ENCODE measurements at regions not wholly inside any gene's neighbourhood (a gene's known extent, or its start where the extent isn't known, plus 50 kb on each side); places are given as distances from the start of the nearest gene placed in this dataset.

DNA sequence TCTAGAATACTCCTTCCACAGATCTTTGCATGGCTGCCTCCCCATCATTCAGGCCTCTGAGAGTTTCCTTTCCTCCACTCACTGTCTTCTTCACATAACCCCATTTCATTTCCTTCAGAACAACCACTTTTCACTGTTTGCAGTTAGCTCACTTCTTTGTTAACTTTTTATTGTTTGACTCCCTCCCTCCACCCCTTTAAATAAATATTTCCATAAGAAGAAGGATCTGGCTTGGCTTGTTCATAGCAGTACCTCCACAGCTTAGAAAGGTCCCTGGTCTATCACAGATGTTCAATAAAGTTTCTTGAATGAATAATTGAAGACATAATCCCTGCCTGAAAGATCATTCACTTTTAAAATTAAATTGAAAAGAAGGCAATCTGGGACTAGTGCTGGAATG is 661.6 kb downstream of the ACTL7B start:
- Histone ChIP-seq H3K79me2 (ENCODE audit: insufficient read depth, low read length) (no peaks in the 10 kb centered on the region), H3K27me3 (ENCODE audit: control insufficient read depth in 2 of 2, insufficient read depth in 2 of 2, low read length in 2 of 2) (no peaks in the 10 kb centered on the region), H3K4me1 (ENCODE audit: control insufficient read depth in 1 of 2, insufficient read depth in 2 of 2, low read length in 2 of 2) (peaks cover 7 to 10% of the 10 kb centered on the region in 2 donors), H3K36me3 (replicated peaks in 1 of 2; ENCODE audit: control insufficient read depth in 1 of 2, insufficient read depth in 2 of 2, low read length in 2 of 2) (no peaks in the 10 kb centered on the region), H3K9me3 (replicated peaks in 1 of 2; ENCODE audit: control insufficient read depth in 1 of 2, insufficient read depth in 1 of 2, low read length in 2 of 2) (peaks cover 0 to 2% of the 10 kb centered on the region in 2 donors), H3K4me2 (replicated peaks; ENCODE audit: extremely low read depth, low read length, poor library complexity, severe bottlenecking) (no peak overlapping the region), H2AFZ (ENCODE audit: insufficient read depth, low read depth, low read length, poor library complexity, severe bottlenecking) (no peak overlapping the region), H3K9ac (ENCODE audit: insufficient read depth, low read length, poor library complexity, severe bottlenecking) (no peak overlapping the region), H4K20me1 (ENCODE audit: insufficient read depth, low read length) (no peaks in the 10 kb centered on the region), H3K27ac (ENCODE audit: low read depth in 1 of 2, low read length in 2 of 2) (no peak overlapping the region), H3K4me3 (replicated peaks in 1 of 3; ENCODE audit: low read depth in 2 of 3, low read length in 3 of 3) (no peak overlapping the region)
- Mint-ChIP-seq H3K9me3 (peaks cover 0 to 3% (median 0%) of the 10 kb centered on the region in 7 donors), H3K4me1 (peaks cover 19% of the 10 kb centered on the region), H3K27ac (no peak overlapping the region), H3K4me3 (no peak overlapping the region), H3K27me3 (ENCODE audit: low read depth in 3 of 3) (peaks cover 0 to 3% (median 3%) of the 10 kb centered on the region in 3 donors), H3K36me3 (no peaks in the 10 kb centered on the region)
- intact Hi-C loops (cut with micrococcal nuclease), result no loop called here
- TF ChIP-seq, protein P1, sequence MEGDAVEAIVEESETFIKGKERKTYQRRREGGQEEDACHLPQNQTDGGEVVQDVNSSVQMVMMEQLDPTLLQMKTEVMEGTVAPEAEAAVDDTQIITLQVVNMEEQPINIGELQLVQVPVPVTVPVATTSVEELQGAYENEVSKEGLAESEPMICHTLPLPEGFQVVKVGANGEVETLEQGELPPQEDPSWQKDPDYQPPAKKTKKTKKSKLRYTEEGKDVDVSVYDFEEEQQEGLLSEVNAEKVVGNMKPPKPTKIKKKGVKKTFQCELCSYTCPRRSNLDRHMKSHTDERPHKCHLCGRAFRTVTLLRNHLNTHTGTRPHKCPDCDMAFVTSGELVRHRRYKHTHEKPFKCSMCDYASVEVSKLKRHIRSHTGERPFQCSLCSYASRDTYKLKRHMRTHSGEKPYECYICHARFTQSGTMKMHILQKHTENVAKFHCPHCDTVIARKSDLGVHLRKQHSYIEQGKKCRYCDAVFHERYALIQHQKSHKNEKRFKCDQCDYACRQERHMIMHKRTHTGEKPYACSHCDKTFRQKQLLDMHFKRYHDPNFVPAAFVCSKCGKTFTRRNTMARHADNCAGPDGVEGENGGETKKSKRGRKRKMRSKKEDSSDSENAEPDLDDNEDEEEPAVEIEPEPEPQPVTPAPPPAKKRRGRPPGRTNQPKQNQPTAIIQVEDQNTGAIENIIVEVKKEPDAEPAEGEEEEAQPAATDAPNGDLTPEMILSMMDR (IDR thresholded peaks at IDR 0.05), result no peak
- no peak for DNase-seq

DNA sequence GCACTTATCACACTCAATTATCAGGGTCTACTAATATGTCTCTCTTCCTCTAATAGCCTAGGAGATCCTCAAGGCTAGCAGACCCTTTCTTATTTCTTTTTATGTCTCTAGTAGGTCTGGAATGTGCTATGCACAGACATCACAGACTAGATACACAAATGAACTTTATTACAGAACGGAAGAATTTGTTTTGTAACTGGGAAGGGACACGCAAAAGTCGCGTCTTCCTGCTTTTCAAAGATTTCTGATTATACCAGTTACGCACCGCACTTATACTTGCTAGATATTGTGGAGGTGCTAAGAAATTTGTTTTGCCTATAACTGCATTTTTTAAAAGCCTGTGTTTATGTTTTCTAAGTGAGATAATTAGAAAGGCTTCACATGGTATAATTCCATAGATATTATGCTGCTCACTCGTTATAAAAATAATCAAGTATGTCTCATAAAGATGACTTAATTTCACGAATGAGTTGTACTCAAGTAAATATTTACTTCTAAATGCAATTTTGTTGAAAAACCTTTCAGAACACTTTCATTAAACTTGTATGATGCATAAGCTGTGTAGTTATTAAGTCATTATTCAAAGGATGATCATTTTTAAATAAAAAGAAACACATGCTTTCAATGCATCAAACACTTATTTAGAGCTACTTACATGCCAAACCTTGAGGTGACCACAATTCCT is 662.6 kb downstream of the ACTL7B start:
- intact Hi-C loops (cut with micrococcal nuclease), result no loop called here
- H3K27ac ChIP-seq (ENCODE audit: low read depth in 1 of 2, low read length in 2 of 2), result no peak overlapping the region
- H3K79me2 ChIP-seq (ENCODE audit: insufficient read depth, low read length), result no peaks in the 10 kb centered on the region
- H2AFZ ChIP-seq (ENCODE audit: insufficient read depth, low read depth, low read length, poor library complexity, severe bottlenecking), result no peak overlapping the region
- H3K27me3 ChIP-seq (ENCODE audit: control insufficient read depth in 2 of 2, insufficient read depth in 2 of 2, low read length in 2 of 2), result no peaks in the 10 kb centered on the region
- H3K27me3 Mint-ChIP-seq (ENCODE audit: low read depth in 3 of 3), result peaks cover 0 to 3% (median 3%) of the 10 kb centered on the region in 3 donors
- H3K4me3 ChIP-seq (replicated peaks in 1 of 3; ENCODE audit: low read depth in 2 of 3, low read length in 3 of 3), result no peak overlapping the region
- no peak overlapping the region for H3K9ac ChIP-seq (ENCODE audit: insufficient read depth, low read length, poor library complexity, severe bottlenecking)
- no peak overlapping the region for H3K4me2 ChIP-seq (replicated peaks; ENCODE audit: extremely low read depth, low read length, poor library complexity, severe bottlenecking)
- no peaks in the 10 kb centered on the region for H3K9me3 ChIP-seq (replicated peaks in 1 of 2; ENCODE audit: control insufficient read depth in 1 of 2, insufficient read depth in 1 of 2, low read length in 2 of 2)
- H3K36me3 Mint-ChIP-seq, result no peaks in the 10 kb centered on the region
- no CpG with 5 or more reads among the region's 8 CpGs for WGBS (ENCODE audit: insufficient coverage)
- peak overlapping the region in 2 of 7 donors; percentile 11 to 16 for H3K27ac Mint-ChIP-seq
- H3K4me1 Mint-ChIP-seq, result peaks cover 19% of the 10 kb centered on the region
- no peak overlapping the region for H3K4me3 Mint-ChIP-seq
- peaks cover 7 to 10% of the 10 kb centered on the region in 2 donors for H3K4me1 ChIP-seq (ENCODE audit: control insufficient read depth in 1 of 2, insufficient read depth in 2 of 2, low read length in 2 of 2)
- no peak for DNase-seq
- no peaks in the 10 kb centered on the region for H3K36me3 ChIP-seq (replicated peaks in 1 of 2; ENCODE audit: control insufficient read depth in 1 of 2, insufficient read depth in 2 of 2, low read length in 2 of 2)
- TF ChIP-seq, protein P1 (IDR thresholded peaks at IDR 0.05), result no peak
- peaks cover 0 to under 1% (median 0%) of the 10 kb centered on the region in 7 donors for H3K9me3 Mint-ChIP-seq
- no peaks in the 10 kb centered on the region for H4K20me1 ChIP-seq (ENCODE audit: insufficient read depth, low read length)

Data from CD14-positive monocyte (primary cell).